DND-41 (cell line): ENCODE measurements at regions not wholly inside any gene's neighbourhood (a gene's known extent, or its start where the extent isn't known, plus 50 kb on each side); places are given as distances from the start of the nearest gene placed in this dataset.

Source experiments
- ATAC-seq: fragments of 200-7000 bp; cut with Tn5 transposase; 3 replicates; pipeline ENCODE4 v1.9.1; 2021; ENCODE audit warnings: low read depth; ENCODE audit not compliant: insufficient read depth
- DNase-seq: peaks from one replicate; pipeline ENCODE4 v3.0.0-alpha.2; 2020
- H2AFZ ChIP-seq: 2 replicates; pipeline ENCODE4 v1.6.0; 2012; ENCODE audit warnings: low read depth, low read length
- H3K27ac ChIP-seq: 2 replicates; pipeline ENCODE4 v1.5.1; 2012; ENCODE audit warnings: low read length, inconsistent platforms
- H3K27me3 ChIP-seq: fragments of 200-600 bp; sonication (generic); 2 replicates; pipeline ENCODE4 v1.6.0; 2012; ENCODE audit warnings: low read length, mild to moderate bottlenecking, inconsistent platforms; ENCODE audit not compliant: insufficient read depth, poor library complexity
- H3K36me3 ChIP-seq: 2 replicates; pipeline ENCODE4 v1.5.1; 2012; ENCODE audit warnings: low read length, inconsistent platforms; ENCODE audit not compliant: insufficient read depth
- H3K4me1 ChIP-seq: 2 replicates; pipeline ENCODE4 v1.5.1; 2012; ENCODE audit warnings: mild to moderate bottlenecking, low read length; ENCODE audit not compliant: insufficient read depth
- H3K4me2 ChIP-seq: 2 replicates; pipeline ENCODE4 v1.6.0; 2012; ENCODE audit warnings: mild to moderate bottlenecking, moderate library complexity, low read length, inconsistent platforms; ENCODE audit not compliant: insufficient read depth
- H3K4me3 ChIP-seq, 2 experiments: fragments of 200-600 bp in 1 of 2; shearing (Covaris generic) in 1 of 2; 2 replicates each; pipeline ENCODE4 v1.5.1; 2012 to 2016; ENCODE audit warnings: inconsistent platforms in 2 of 2, low read length in 2 of 2, mild to moderate bottlenecking in 2 of 2, low read depth in 1 of 2, moderate library complexity in 1 of 2
- H3K79me2 ChIP-seq: 2 replicates; pipeline ENCODE4 v1.6.0; 2012; ENCODE audit warnings: low read length, inconsistent platforms; ENCODE audit not compliant: insufficient read depth
- H3K9ac ChIP-seq: 2 replicates; pipeline ENCODE4 v1.6.0; 2012; ENCODE audit warnings: low read depth, mild to moderate bottlenecking, inconsistent platforms, low read length, moderate library complexity
- H3K9me3 ChIP-seq: 2 replicates; pipeline ENCODE4 v1.5.1; 2012; ENCODE audit warnings: low read length, moderate library complexity, mild to moderate bottlenecking, inconsistent platforms; ENCODE audit not compliant: insufficient read depth, severe bottlenecking
- H4K20me1 ChIP-seq: 2 replicates; pipeline ENCODE4 v1.6.0; 2012; ENCODE audit warnings: low read length; ENCODE audit not compliant: insufficient read depth
- EZH2 ChIP-seq: IDR thresholded peaks from 3 replicates; pipeline ENCODE4 v1.6.1; 2012; ENCODE audit warnings: borderline replicate concordance, low read depth, mild to moderate bottlenecking, moderate library complexity, low read length, inconsistent platforms; ENCODE audit not compliant: severe bottlenecking
- TF ChIP-seq, protein P1 (sequence below): IDR thresholded peaks from 2 replicates; pipeline ENCODE4 v1.5.1; 2012; ENCODE audit warnings: borderline replicate concordance, low read length, moderate library complexity, mild to moderate bottlenecking; ENCODE audit not compliant: poor library complexity, severe bottlenecking; ENCODE audit errors: extremely low read depth

DNA sequence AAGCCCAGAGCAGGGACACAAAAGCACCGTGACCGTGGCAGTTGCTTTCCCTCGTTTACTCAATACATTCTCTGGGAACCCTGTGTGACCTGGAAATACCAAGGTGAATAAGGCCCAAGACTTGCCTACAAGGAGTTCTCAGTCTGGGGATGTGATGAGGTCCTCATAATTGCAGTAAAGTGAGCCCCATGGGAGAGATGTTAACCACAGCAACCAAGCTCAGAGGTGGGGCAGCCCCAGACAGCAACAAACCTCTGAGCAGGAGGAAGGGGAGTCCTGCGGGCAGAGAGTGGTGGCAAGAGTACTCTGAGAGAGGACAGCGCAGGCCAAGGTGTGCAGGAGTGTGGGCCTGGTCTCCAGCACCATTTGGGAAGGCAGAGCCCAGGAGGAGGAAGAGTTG lies 91.6 kb downstream of the TTC32 start:
- Histone ChIP-seq H3K9me3 (no peaks in the 10 kb centered on the region), H3K27ac (no peak overlapping the region), H3K4me3 (no peak overlapping the region), H3K79me2 (no peaks in the 10 kb centered on the region), H3K9ac (no peak overlapping the region), H3K4me1 (no peaks in the 10 kb centered on the region), H3K36me3 (no peaks in the 10 kb centered on the region), H2AFZ (no peak overlapping the region), H4K20me1 (no peaks in the 10 kb centered on the region), H3K27me3 (no peaks in the 10 kb centered on the region), H3K4me2 (no peak overlapping the region)
- no peak for TF ChIP-seq EZH2
- TF ChIP-seq, protein P1, sequence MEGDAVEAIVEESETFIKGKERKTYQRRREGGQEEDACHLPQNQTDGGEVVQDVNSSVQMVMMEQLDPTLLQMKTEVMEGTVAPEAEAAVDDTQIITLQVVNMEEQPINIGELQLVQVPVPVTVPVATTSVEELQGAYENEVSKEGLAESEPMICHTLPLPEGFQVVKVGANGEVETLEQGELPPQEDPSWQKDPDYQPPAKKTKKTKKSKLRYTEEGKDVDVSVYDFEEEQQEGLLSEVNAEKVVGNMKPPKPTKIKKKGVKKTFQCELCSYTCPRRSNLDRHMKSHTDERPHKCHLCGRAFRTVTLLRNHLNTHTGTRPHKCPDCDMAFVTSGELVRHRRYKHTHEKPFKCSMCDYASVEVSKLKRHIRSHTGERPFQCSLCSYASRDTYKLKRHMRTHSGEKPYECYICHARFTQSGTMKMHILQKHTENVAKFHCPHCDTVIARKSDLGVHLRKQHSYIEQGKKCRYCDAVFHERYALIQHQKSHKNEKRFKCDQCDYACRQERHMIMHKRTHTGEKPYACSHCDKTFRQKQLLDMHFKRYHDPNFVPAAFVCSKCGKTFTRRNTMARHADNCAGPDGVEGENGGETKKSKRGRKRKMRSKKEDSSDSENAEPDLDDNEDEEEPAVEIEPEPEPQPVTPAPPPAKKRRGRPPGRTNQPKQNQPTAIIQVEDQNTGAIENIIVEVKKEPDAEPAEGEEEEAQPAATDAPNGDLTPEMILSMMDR = no peak
- DNase-seq (no peak), ATAC-seq (no peak)

GRCh38 chr2:19809206-19809605 lies 92.6 kb downstream of the TTC32 start:
- H3K9ac ChIP-seq = no peak overlapping the region
- no peak overlapping the region for H3K4me2 ChIP-seq
- H3K79me2 ChIP-seq = no peaks in the 10 kb centered on the region
- ATAC-seq = no peak
- no peak overlapping the region for H3K27ac ChIP-seq
- DNase-seq = no peak
- H2AFZ ChIP-seq = no peak overlapping the region
- H3K27me3 ChIP-seq = no peaks in the 10 kb centered on the region
- no peaks in the 10 kb centered on the region for H4K20me1 ChIP-seq
- no peak overlapping the region for H3K4me3 ChIP-seq
- no peaks in the 10 kb centered on the region for H3K4me1 ChIP-seq
- TF ChIP-seq, protein P1 = no peak
- H3K36me3 ChIP-seq = no peaks in the 10 kb centered on the region
- no peaks in the 10 kb centered on the region for H3K9me3 ChIP-seq

DNA sequence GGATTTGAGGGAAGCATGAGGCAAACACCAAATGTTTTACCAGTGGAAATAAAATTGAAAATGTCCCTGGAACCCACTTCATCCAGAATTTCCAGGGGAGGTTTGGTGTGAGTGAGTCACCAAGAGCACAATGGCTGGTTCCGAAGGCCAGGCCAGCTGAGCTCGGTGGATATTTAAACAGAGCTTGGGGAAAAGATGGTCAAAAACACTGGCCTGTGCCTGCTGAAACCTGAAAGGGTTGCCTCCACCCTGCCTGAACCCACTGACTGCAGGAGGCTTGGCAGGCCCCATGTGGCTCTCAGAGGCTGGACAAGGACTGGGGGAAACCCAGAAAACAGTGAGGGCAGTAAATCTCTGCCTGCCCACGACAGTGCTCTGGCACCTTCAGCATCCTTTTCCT lies 93.9 kb downstream of the TTC32 start:
- no peak for ATAC-seq

More for the DNA sequence above, 93.9 kb downstream of the TTC32 start:
- Histone ChIP-seq H3K4me2 (no peak overlapping the region), H3K36me3 (no peaks in the 10 kb centered on the region), H3K4me1 (no peaks in the 10 kb centered on the region), H3K9ac (no peak overlapping the region), H3K9me3 (no peaks in the 10 kb centered on the region), H3K79me2 (no peaks in the 10 kb centered on the region), H3K27me3 (no peaks in the 10 kb centered on the region), H3K27ac (no peak overlapping the region), H4K20me1 (no peaks in the 10 kb centered on the region), H2AFZ (no peak overlapping the region), H3K4me3 (no peak overlapping the region)
- no peak for DNase-seq
- TF ChIP-seq, protein P1 = no peak
- no peak for TF ChIP-seq EZH2
